Stimulated activated CD4-positive, alpha-beta T cell treated with anti-CD3 and anti-CD28 coated beads, TNF-alpha, amount 100 ng/mL, for 24 hours (primary cell): ENCODE measurements at regions not wholly inside any gene's neighbourhood (a gene's known extent, or its start where the extent isn't known, plus 50 kb on each side); places are given as distances from the start of the nearest gene placed in this dataset.

Source experiments
- DNase-seq, 3 experiments: peaks; one replicate each; pipeline ENCODE4 v3.0.0-alpha.2; 2020; ENCODE audit warnings: low read depth in 3 of 3

GRCh38 chr22:27218012-27218920, 560.9 kb downstream of the MIAT start:
- DNase-seq = no peak

- DNase-seq = no peak
Observed at GRCh38 chr22:27219036-27219435, 561.6 kb downstream of the MIAT start.

- no peak for DNase-seq
Observed at GRCh38 chr22:27220339-27220738, 563.0 kb downstream of the MIAT start.

- no peak for DNase-seq
Observed at GRCh38 chr22:27222178-27222577, 564.8 kb downstream of the MIAT start.

- no peak for DNase-seq
Observed at GRCh38 chr22:27223317-27224177, 566.2 kb downstream of the MIAT start.

- DNase-seq = no peak
Observed at GRCh38 chr22:27224485-27225374, 567.3 kb downstream of the MIAT start.

- DNase-seq = no peak
Observed at GRCh38 chr22:27226666-27227065, 569.3 kb downstream of the MIAT start.

- no peak for DNase-seq
Observed at GRCh38 chr22:27228771-27229170, 571.4 kb downstream of the MIAT start.

- no peak for DNase-seq
Observed at GRCh38 chr22:27230189-27230588, 571.4 kb downstream of the MN1 start.

- DNase-seq = no peak
Observed at GRCh38 chr22:27231266-27231665, 570.3 kb downstream of the MN1 start.

- no peak for DNase-seq
Observed at GRCh38 chr22:27232077-27232476, 569.5 kb downstream of the MN1 start.

GRCh38 chr22:27237080-27237741, 564.3 kb downstream of the MN1 start:
- DNase-seq = no peak

GRCh38 chr22:27238935-27239510, 562.5 kb downstream of the MN1 start:
- no peak for DNase-seq

GRCh38 chr22:27239520-27239919, 562.0 kb downstream of the MN1 start:
- DNase-seq = no peak

GRCh38 chr22:27240298-27241075, 561.1 kb downstream of the MN1 start:
- no peak for DNase-seq

GRCh38 chr22:27241430-27242321, 559.9 kb downstream of the MN1 start:
- DNase-seq = no peak

GRCh38 chr22:27242474-27242873, 559.1 kb downstream of the MN1 start:
- DNase-seq = no peak

GRCh38 chr22:27242917-27243589, 558.5 kb downstream of the MN1 start:
- no peak for DNase-seq
